ENCODE measurements at regions not wholly inside any gene's neighbourhood (a gene's known extent, or its start where the extent isn't known, plus 50 kb on each side); places are given as distances from the start of the nearest gene placed in this dataset.

DNA sequence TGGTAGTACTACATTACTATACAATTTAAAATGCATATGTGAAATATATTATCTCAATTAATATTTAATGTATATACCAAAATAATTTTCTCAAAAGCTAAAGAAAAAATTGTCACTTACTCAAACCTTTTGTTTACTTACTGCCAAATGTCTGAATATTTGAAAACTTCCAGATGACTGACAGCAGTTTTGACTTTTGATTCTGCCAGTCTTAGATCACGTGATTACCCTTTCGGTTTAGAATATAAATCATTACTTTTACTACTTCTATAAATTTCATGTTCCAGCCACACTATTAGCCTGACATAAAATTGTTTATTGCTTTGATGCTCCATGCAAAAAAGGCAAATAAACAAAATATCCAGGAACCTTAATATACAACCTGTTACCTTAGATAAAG, 680.7 kb upstream of the ID4 start:
- TF ChIP-seq, protein P1, sequence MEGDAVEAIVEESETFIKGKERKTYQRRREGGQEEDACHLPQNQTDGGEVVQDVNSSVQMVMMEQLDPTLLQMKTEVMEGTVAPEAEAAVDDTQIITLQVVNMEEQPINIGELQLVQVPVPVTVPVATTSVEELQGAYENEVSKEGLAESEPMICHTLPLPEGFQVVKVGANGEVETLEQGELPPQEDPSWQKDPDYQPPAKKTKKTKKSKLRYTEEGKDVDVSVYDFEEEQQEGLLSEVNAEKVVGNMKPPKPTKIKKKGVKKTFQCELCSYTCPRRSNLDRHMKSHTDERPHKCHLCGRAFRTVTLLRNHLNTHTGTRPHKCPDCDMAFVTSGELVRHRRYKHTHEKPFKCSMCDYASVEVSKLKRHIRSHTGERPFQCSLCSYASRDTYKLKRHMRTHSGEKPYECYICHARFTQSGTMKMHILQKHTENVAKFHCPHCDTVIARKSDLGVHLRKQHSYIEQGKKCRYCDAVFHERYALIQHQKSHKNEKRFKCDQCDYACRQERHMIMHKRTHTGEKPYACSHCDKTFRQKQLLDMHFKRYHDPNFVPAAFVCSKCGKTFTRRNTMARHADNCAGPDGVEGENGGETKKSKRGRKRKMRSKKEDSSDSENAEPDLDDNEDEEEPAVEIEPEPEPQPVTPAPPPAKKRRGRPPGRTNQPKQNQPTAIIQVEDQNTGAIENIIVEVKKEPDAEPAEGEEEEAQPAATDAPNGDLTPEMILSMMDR (conservative IDR thresholded peaks at IDR 0.05): no peak
- H3K27ac ChIP-seq: no peak overlapping the region

DNA sequence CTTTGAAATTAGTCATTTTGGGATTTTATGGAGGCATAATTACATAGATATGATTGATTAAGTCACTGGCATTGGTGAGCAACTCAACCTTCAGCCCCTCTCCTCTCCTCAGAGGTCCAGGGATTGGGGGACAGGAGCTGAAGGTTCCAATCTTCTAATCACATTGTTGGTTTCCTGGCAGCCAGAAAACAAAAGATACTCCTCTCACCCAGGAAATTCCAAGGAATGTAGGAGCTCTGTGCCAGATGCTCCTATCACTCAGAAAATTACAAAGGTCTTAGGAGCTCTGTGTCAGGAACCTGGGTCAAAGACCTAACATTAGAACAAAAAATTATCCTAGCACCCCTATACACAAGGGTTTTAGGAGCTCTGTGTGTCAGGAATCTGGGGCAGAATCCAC, 679.7 kb upstream of the ID4 start:
- no peak overlapping the region for H3K27ac ChIP-seq
- TF ChIP-seq, protein P1 (conservative IDR thresholded peaks at IDR 0.05): no peak

DNA sequence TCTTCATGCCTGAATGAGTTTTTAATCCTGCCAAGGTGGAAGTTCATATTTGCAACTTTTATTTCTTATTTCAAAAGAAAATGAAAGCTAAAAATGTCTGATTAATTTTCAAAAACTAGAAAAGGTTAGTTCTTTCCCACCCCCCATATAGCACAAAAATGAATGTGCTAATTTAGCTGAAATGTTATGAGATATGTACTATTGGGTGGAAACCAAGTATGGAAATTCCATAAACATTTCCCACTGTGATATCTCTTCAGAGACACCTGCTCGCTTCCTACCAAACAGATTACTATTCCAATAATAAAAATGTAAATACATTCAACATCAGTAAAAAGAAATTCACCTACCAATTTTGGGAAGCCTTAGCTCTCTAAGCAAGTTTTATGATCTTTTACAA, 678.6 kb upstream of the ID4 start:
- H3K27ac ChIP-seq: no peak overlapping the region
- TF ChIP-seq, protein P1 (conservative IDR thresholded peaks at IDR 0.05): no peak

DNA sequence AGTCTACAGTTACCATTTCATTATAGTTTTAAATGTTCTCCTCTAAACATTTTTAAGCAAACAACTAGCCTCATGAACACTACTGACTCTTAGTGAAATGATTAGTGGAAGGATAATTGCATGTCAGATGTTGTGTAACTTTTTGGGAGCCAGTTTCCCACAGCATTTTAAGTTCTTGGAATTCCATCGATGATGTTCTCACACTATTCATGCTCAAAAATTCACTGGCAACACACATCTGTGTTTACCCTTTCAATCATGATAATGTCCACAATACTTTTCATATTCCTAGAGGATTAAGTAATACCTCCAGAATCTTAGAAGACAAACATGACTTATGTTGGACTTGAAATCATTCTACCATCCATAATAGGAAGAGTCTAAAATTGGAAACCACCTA, 678.1 kb upstream of the ID4 start:
- TF ChIP-seq, protein P1 (conservative IDR thresholded peaks at IDR 0.05): no peak
- H3K27ac ChIP-seq: no peak overlapping the region

DNA sequence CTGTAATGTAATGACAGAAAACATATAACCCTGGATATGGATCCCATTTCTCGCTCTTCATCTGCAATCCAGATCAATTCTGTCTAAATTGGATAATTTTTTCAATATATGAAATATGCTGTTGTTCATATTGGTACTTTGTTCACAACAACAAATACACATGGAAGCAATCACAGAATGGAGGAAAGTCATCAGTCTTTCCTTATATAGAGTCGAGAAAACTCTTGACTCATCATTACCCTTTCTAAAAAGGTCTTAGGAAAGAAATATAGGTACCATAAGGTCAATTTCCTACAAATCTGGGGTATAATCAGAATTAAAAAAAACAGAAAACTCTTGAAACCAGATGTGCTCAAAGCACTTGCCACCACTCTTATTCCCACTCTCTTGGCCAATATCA, 677.6 kb upstream of the ID4 start:
- TF ChIP-seq, protein P1 (conservative IDR thresholded peaks at IDR 0.05): no peak
- H3K27ac ChIP-seq: no peak overlapping the region

DNA sequence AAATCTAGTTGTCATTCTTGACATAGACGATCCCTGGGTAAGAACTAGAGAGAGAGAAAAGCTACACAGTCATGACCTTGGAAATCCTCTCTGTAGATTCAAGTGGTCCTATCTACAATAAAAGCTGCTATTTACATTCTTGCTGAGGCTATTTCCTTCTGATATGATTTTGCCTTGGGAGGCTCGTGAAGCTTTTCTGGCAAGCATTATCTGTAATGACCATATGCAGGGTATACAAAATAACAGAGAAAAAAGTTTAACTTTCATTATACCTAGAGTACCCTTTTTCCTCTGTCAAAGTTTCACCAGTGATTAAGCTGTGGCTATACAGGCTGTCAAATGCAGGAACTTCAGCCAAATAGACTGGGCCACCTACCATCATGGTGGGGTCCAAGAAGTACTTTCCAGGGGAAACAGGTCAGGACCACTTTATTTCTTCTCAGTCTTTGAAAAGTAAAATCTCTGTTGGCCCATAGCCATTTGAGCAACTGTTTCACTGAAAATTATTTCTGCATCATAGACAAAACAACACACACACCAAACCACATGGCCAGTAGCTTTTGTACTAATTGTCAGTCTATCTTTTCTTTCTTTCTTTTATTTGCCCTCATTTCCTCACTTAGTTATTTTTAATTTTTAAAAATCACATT, 677.0 kb upstream of the ID4 start:
- TF ChIP-seq, protein P1 (conservative IDR thresholded peaks at IDR 0.05): no peak

DNA sequence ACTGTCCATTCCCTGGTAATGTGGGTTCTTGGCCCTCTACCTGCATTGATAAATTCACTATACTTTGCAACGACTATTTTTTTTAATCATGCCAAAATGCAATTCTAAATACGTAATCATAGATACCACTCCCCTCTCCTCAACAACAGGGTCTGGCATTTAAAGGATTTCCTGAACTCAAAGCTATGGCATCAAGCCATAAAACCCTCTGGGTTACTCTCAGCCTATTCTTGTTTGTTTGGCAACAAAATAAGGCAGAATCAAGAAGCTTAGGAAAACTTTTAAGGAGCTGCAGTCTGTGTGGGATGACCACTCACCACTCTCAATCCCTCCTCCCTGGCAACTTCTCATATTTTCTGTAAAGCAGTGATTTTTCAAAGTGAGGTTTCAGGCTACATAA, 669.9 kb upstream of the ID4 start:
- H3K27ac ChIP-seq: no peak overlapping the region
- TF ChIP-seq, protein P1 (conservative IDR thresholded peaks at IDR 0.05): no peak

More for the DNA sequence above, 677.0 kb upstream of the ID4 start:
- no peak overlapping the region for H3K27ac ChIP-seq
